Activated CD4-positive, alpha-beta T cell treated with anti-CD3 and anti-CD28 coated beads for 4 hours (primary cell): ENCODE measurements at regions not wholly inside any gene's neighbourhood (a gene's known extent, or its start where the extent isn't known, plus 50 kb on each side); places are given as distances from the start of the nearest gene placed in this dataset.
"Not testable (repeated sequence)": the region's sequence is repeated elsewhere in the genome, so short reads cannot be mapped to it uniquely, and the experiment has no call there.

Experiments used
- DNase-seq, 2 donors: peaks; one replicate each; pipeline ENCODE4 v3.0.0-alpha.2; 2020

GRCh38 chr6:165770397-165771082 lies 107.5 kb upstream of the PDE10A start:
- no peak for DNase-seq

GRCh38 chr6:165769884-165770283 lies 106.8 kb upstream of the PDE10A start:
- no peak for DNase-seq

GRCh38 chr6:165769401-165769800 lies 106.4 kb upstream of the PDE10A start:
- DNase-seq, result no peak

- no peak for DNase-seq
These were observed 105.9 kb upstream of the PDE10A start for GRCh38 chr6:165768961-165769360.

- DNase-seq, result no peak
These were observed 104.2 kb upstream of the PDE10A start for GRCh38 chr6:165767228-165767627.

- DNase-seq, result no peak
These were observed 103.4 kb upstream of the PDE10A start for GRCh38 chr6:165766457-165766856.

- DNase-seq, result no peak
These were observed 103.0 kb upstream of the PDE10A start for GRCh38 chr6:165766026-165766425.

GRCh38 chr6:165765256-165765655 lies 102.2 kb upstream of the PDE10A start:
- DNase-seq, result not testable (repeated sequence)

GRCh38 chr6:165762876-165763275 lies 99.8 kb upstream of the PDE10A start:
- DNase-seq, result no peak

- DNase-seq, result no peak
These were observed 99.1 kb upstream of the PDE10A start for GRCh38 chr6:165762125-165762524.

- DNase-seq, result no peak
These were observed 97.8 kb upstream of the PDE10A start for GRCh38 chr6:165760803-165761185.

GRCh38 chr6:165760126-165760802 lies 97.2 kb upstream of the PDE10A start:
- no peak for DNase-seq

GRCh38 chr6:165758441-165758840 lies 95.4 kb upstream of the PDE10A start:
- DNase-seq, result no peak

GRCh38 chr6:165755583-165755982 lies 92.5 kb upstream of the PDE10A start:
- no peak for DNase-seq

- DNase-seq, result no peak
These were observed 90.5 kb upstream of the PDE10A start for GRCh38 chr6:165753506-165753905.

GRCh38 chr6:165752451-165752850 lies 89.4 kb upstream of the PDE10A start:
- no peak for DNase-seq

GRCh38 chr6:165751486-165751885 lies 88.4 kb upstream of the PDE10A start:
- DNase-seq, result no peak

GRCh38 chr6:165749163-165749562 lies 86.1 kb upstream of the PDE10A start:
- DNase-seq, result no peak

GRCh38 chr6:165748390-165748789 lies 85.3 kb upstream of the PDE10A start:
- no peak for DNase-seq

- DNase-seq, result no peak
These were observed 84.9 kb upstream of the PDE10A start for GRCh38 chr6:165747963-165748362.

GRCh38 chr6:165746331-165746730 lies 83.3 kb upstream of the PDE10A start:
- DNase-seq, result no peak

- no peak for DNase-seq
These were observed 82.5 kb upstream of the PDE10A start for GRCh38 chr6:165745492-165745891.

- no peak for DNase-seq
These were observed 81.7 kb upstream of the PDE10A start for GRCh38 chr6:165744555-165745228.

GRCh38 chr6:165743366-165743898 lies 80.4 kb upstream of the PDE10A start:
- no peak for DNase-seq
